G401.6 (cell line): ENCODE measurements at regions not wholly inside any gene's neighbourhood (a gene's known extent, or its start where the extent isn't known, plus 50 kb on each side); places are given as distances from the start of the nearest gene placed in this dataset.

Experiments used
- FAIRE-seq: peaks from 2 replicates; lab custom pipeline; 2012; peaks lifted over from hg19 to GRCh38; lab: Jason Lieb, UNC

DNA sequence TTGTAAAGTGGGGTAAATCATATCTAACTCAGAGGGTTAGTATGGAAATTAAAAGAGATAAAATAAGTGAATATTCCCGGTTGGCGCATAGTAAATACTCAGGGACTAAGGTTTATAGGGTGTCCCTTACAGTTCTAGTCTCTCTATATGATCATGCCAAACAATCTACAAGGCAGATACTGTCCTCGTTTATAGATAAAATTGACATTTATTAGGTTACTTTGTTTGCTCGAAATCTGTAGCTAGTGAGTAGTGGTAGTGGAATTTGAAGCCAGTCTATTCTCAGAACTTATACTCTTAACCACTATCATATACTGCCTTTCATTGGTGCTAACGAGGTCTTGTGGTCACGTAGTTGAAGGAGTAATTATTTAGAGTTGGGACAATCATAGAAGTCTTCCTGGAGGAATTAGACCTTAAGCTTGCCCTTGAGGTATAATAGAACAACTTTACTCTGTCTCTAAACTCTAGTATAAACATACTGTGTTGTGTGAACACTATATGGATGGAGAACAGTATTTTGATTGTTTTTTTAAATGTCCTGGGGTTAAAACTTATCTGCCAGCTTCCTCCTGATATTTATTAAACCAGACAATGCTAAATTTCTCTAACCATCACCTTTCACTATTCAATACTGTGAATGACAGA is 324.0 kb downstream of the STIM2 start:
- FAIRE-seq = no peak

- no peak for FAIRE-seq
Observed at GRCh38 chr4:27186710-27187109, 326.1 kb downstream of the STIM2 start.

DNA sequence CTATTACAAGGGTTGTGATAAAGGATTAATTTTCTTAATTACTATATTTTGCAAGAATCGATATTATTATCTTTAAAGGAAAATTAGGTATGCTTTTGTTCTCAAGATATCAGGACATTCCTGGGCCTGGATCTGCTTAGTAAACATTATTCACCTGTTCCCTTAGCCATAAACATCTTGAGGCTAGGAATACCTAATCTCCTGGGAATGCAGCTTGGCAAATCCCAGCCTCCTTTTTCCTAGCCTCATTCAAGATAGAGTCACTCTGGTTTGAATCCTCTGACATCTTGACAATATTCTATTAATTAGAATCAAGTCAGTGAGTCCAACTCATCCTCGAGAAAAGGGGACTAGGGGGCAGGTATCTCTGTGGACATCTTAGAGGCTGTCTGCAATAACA is 327.1 kb downstream of the STIM2 start:
- FAIRE-seq = no peak

DNA sequence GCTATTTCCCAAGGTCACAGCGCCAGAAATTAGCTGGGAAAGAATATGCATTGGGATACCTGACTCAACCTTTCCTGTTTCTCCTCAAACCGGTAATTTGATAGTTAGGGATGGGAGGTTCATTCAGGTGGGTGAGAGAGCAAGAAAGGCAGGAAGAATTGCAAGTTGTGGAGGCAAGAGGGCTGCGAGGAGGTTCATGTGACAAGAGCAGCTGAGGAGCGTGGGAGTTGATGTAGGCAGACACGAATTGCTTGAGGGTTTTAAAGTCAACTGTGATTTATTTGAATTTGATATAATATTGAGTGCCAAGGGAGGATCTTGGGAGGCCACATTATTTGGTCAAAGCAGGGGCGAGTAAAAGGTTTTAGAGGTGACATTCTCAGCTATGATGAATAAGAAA is 329.0 kb downstream of the STIM2 start:
- FAIRE-seq = no peak

DNA sequence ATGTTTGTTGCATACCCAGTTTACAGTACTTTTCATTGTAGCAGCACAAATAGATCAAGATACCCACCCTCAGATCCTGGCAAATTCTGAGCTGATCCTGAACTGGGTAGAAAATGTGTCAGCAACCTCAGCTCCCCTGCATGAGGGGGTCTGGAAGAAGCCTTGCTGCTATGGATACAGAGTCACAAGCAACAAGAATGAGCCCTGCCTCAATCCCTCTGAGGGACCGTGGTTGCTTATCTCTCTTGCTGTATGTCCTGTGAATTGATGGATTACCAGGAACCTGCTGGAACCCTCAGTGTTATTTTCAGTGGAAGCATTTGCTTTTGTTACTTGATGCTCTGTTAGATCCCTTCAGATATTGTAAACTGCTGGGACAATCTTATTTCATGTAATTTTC is 331.0 kb downstream of the STIM2 start:
- FAIRE-seq = no peak

- no peak for FAIRE-seq
Observed at GRCh38 chr4:27194599-27195176, 334.0 kb downstream of the STIM2 start.

GRCh38 chr4:27198246-27198645 is 337.6 kb downstream of the STIM2 start:
- no peak for FAIRE-seq

GRCh38 chr4:27198971-27199370 is 338.3 kb downstream of the STIM2 start:
- no peak for FAIRE-seq

GRCh38 chr4:27206009-27206408 is 345.4 kb downstream of the STIM2 start:
- FAIRE-seq = no peak

GRCh38 chr4:27210956-27211355 is 350.3 kb downstream of the STIM2 start:
- FAIRE-seq = no peak

DNA sequence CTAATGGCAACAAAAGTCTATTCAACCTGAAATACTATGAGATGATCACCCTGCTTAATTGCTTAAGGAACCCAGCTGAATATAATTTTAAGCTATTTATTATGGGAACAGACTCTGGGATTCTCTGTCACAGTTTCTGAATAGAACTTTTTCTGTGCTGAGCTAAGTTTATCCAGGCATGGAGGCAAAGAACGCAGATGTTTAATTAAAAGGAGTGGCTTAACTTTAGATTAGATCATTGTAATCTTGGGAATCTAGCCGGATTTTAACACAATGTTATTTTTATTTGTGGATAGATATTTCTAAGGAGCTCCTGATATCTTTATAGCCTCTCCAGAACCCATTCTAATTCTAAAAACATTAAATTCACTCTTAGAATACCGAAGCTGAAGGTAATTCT is 353.4 kb downstream of the STIM2 start:
- no peak for FAIRE-seq

DNA sequence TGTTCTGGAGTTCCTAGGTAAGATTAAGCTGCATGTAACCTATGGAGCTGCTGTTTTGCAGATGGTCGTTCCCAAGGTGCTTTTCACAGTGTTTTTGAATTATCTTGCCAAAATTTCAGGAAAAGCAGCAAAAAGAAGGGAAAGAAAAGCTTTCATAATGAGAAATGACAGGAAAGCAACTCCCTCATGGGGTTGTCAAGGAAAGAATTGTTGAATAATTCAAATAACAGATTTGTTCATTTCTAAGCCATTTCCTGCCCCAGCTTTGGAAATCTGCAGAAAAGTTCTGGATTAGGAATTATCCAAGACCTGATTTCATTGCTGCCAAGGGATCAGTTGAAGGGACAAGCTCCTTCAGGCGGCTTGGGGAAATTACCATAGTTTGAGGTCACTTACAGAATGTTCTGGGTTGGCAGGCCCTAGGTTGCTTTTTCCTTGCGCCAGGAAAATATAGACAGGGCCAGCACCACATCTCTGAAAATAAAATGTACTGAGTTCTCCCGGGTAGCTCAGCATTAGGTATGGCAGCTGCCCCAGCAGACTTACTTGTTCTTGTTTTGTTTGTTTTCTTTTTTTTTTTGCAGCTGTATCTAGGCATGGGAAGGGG is 354.7 kb downstream of the STIM2 start:
- no peak for FAIRE-seq

DNA sequence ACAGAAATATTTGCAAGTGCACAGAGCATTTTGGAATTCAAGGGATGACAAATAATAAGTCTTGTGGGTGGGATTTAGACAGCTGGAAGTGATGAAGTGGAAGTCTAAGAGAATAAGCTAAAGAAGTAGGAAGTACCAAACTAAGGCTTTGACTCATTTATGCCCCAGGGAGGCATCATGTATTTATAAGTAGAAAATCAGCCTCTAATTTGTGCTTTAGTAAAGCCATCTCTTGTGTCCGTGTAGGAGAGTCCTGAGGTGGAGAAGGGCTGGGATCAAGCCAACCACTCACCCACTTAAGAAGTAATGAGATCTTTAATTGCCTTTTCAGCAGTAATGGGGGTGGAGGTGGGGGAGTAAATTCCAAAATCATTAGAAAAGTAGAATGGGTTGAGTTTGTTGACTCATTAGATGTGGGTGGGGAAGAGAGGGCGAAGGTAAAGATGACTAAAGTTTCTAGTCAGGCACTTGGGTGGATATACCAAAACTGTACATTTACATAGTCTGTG is 356.7 kb downstream of the STIM2 start:
- FAIRE-seq = no peak

DNA sequence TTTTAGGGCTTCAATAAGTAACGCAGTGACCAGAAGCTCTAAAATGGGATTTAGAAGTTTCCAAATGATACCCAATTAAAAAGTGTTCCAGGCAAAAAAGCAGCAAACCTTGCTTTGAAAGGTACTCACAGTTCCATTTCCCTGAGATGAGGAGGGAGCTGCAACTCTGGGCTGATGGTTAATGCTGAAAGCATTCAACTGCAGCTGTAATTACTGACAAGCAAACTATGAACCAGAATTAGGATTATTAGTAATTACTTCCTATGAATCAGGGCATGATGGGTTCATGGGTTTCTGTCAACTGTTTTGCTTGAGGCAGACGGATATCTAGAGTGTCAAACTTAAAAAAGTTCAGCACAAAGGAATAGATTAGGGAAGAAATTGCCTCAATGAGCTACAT is 357.4 kb downstream of the STIM2 start:
- FAIRE-seq = no peak

DNA sequence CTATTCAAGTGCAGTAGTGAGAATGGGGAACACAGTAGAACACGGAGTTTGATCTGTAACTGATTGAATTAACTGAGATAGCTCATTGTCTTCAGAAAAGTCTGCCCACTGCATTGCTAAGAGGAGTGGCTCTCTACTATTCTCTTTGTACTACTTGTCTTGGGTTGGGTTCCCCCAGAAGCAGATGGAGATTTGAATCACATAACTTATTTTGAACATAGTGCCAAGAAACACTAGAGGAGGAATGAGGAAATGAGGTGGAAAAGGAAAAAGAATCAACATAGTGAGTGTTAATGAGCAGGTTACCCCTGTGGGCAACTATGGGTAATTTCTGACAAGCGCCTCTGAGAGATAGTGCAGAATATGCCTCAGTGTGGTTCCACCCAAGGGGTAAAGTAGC is 362.7 kb downstream of the STIM2 start:
- FAIRE-seq = no peak

DNA sequence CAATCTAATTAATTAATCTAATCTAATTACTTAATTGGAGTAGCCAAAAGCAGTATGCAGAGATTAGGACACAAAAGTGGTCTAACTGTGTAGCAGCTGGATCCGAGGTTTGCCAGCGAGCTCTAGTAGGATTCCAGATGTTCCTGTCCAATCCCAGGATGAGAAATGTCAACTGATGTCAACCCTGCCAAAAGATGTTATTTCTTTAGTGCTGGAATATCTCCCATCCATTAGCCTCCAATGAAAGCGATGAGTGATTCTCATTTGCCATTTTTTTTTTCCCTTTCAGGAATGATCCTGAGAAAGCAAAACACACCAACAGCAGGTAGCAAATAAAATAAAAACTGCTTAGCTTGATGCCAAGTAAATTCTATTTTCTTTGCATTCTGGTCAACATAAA is 372.9 kb downstream of the STIM2 start:
- no peak for FAIRE-seq

GRCh38 chr4:27234306-27234899 is 373.8 kb downstream of the STIM2 start:
- FAIRE-seq = no peak

GRCh38 chr4:27239641-27240040 is 379.0 kb downstream of the STIM2 start:
- FAIRE-seq = no peak

DNA sequence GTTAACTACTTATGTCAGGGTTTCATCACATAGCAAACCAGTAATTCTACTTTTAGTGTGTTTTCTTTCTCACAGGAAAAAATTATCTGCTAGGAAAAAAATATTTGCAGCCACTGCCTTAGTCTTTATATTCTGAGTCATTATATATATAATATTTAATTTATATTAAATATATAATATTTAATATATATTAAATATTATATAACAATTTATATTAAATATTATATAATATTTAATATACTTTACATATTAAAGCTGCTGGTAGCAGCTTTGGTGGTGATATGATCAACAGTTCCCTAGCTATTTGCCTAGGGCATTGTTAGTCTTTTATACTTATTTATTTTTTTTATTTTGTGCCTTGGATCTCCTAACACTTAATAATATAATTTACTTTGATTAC is 381.6 kb downstream of the STIM2 start:
- peak; percentile 8 for FAIRE-seq

- FAIRE-seq = no peak
Observed at GRCh38 chr4:27245216-27245615, 384.6 kb downstream of the STIM2 start.

GRCh38 chr4:27248829-27249228 is 388.2 kb downstream of the STIM2 start:
- no peak for FAIRE-seq

- FAIRE-seq = no peak
Observed at GRCh38 chr4:27251771-27252170, 391.1 kb downstream of the STIM2 start.

GRCh38 chr4:27267339-27267969 is 406.8 kb downstream of the STIM2 start:
- no peak for FAIRE-seq
